Mesenchymal stem cell (in vitro differentiated cells and primary cell): ENCODE measurements at regions not wholly inside any gene's neighbourhood (a gene's known extent, or its start where the extent isn't known, plus 50 kb on each side); places are given as distances from the start of the nearest gene placed in this dataset.

Source experiments
- DNase-seq: peaks from one replicate; pipeline ENCODE4 v3.0.0-alpha.2; 2013
- H2AFZ ChIP-seq: one replicate; pipeline ENCODE4 v1.6.1; 2013; ENCODE audit warnings: low read depth, mild to moderate bottlenecking, control low read depth, inconsistent platforms, low read length, moderate library complexity
- H2AK5ac ChIP-seq: 2 replicates; pipeline ENCODE4 v1.6.1; 2013; ENCODE audit warnings: low read length, moderate library complexity, mild to moderate bottlenecking, inconsistent platforms; ENCODE audit not compliant: severe bottlenecking
- H2BK120ac ChIP-seq: one replicate; pipeline ENCODE4 v1.6.1; 2013; ENCODE audit warnings: low read depth, mild to moderate bottlenecking, inconsistent platforms, low read length, moderate library complexity
- H2BK12ac ChIP-seq, 2 experiments: one replicate each; pipeline ENCODE4 v1.6.1; 2013; ENCODE audit warnings: inconsistent platforms in 2 of 2, low read length in 2 of 2, mild to moderate bottlenecking in 2 of 2, moderate library complexity in 2 of 2, control low read depth in 1 of 2
- H2BK15ac ChIP-seq: one replicate; pipeline ENCODE4 v1.6.1; 2013; ENCODE audit warnings: mild to moderate bottlenecking, low read depth, inconsistent platforms; ENCODE audit not compliant: poor library complexity, severe bottlenecking
- H2BK5ac ChIP-seq: 2 replicates; pipeline ENCODE4 v1.6.1; 2013; ENCODE audit warnings: low read depth, mild to moderate bottlenecking, low read length, control low read depth, inconsistent platforms; ENCODE audit not compliant: poor library complexity, severe bottlenecking
- H3K14ac ChIP-seq, 2 experiments: one replicate each; pipeline ENCODE4 v1.6.1; 2013; ENCODE audit warnings: inconsistent platforms in 2 of 2, low read length in 2 of 2, control low read depth in 1 of 2, mild to moderate bottlenecking in 1 of 2, moderate library complexity in 1 of 2
- H3K18ac ChIP-seq, 2 experiments: one replicate each; pipeline ENCODE4 v1.6.1; 2013; ENCODE audit warnings: inconsistent platforms in 2 of 2, low read length in 2 of 2, control low read depth in 1 of 2, low read depth in 1 of 2, mild to moderate bottlenecking in 1 of 2
- H3K23ac ChIP-seq, 2 experiments: one replicate each; pipeline ENCODE4 v1.6.1; 2013; ENCODE audit warnings: inconsistent platforms in 2 of 2, low read length in 2 of 2, mild to moderate bottlenecking in 2 of 2, moderate library complexity in 2 of 2, control low read depth in 1 of 2
- H3K27ac ChIP-seq: 2 replicates; pipeline ENCODE4 v1.5.1; 2013; ENCODE audit warnings: mild to moderate bottlenecking, moderate library complexity, low read length, control low read depth, inconsistent platforms; ENCODE audit not compliant: poor library complexity, severe bottlenecking
- H3K27me3 ChIP-seq, 2 experiments: 2 replicates each; pipeline versions ENCODE4 v1.6.1 to v1.7.0; 2013; ENCODE audit warnings: low read length in 2 of 2, mild to moderate bottlenecking in 2 of 2, moderate library complexity in 2 of 2, control low read depth in 1 of 2, inconsistent platforms in 1 of 2; ENCODE audit not compliant: control insufficient read depth in 1 of 2, insufficient read depth in 1 of 2
- H3K36me3 ChIP-seq, 2 experiments: 2 replicates each; pipeline versions ENCODE4 v1.6.1 to v1.7.0; 2013; ENCODE audit warnings: low read length in 2 of 2, control low read depth in 1 of 2, inconsistent platforms in 1 of 2, low read depth in 1 of 2, mild to moderate bottlenecking in 1 of 2; ENCODE audit not compliant: insufficient read depth in 2 of 2, control insufficient read depth in 1 of 2
- H3K4ac ChIP-seq, 2 experiments: one replicate each; pipeline ENCODE4 v1.6.1; 2013; ENCODE audit warnings: inconsistent platforms in 2 of 2, low read length in 2 of 2, mild to moderate bottlenecking in 2 of 2, moderate library complexity in 2 of 2, control low read depth in 1 of 2, low read depth in 1 of 2
- H3K4me1 ChIP-seq: 2 replicates; pipeline ENCODE4 v1.6.1; 2013; ENCODE audit warnings: low read depth, low read length, control low read depth; ENCODE audit not compliant: control insufficient read depth, insufficient read depth
- H3K4me2 ChIP-seq: 2 replicates; pipeline ENCODE4 v1.6.1; 2013; ENCODE audit warnings: low read length, mild to moderate bottlenecking, inconsistent platforms; ENCODE audit not compliant: poor library complexity, severe bottlenecking
- H3K4me3 ChIP-seq, 2 experiments: 2 replicates each; pipeline versions ENCODE4 v1.5.1 to v1.7.0; 2013; ENCODE audit warnings: low read length in 2 of 2, mild to moderate bottlenecking in 2 of 2, control low read depth in 1 of 2, low read depth in 1 of 2; ENCODE audit not compliant: insufficient read depth in 1 of 2
- H3K79me1 ChIP-seq: replicated peaks from 2 replicates; pipeline ENCODE4 v1.6.1; 2013; ENCODE audit warnings: mild to moderate bottlenecking, control low read depth, low read length, inconsistent platforms; ENCODE audit not compliant: poor library complexity, severe bottlenecking
- H3K9ac ChIP-seq: 2 replicates; pipeline ENCODE4 v1.7.0; 2013; ENCODE audit warnings: mild to moderate bottlenecking, low read length, moderate library complexity
- H3K9me3 ChIP-seq: 2 replicates; pipeline ENCODE4 v1.7.0; 2013; ENCODE audit warnings: mild to moderate bottlenecking, low read length; ENCODE audit not compliant: control insufficient read depth
- H4K8ac ChIP-seq: one replicate; pipeline ENCODE4 v1.6.1; 2013; ENCODE audit warnings: inconsistent platforms, mild to moderate bottlenecking, low read length, moderate library complexity
- H4K91ac ChIP-seq: one replicate; pipeline ENCODE4 v1.6.1; 2013; ENCODE audit warnings: mild to moderate bottlenecking, low read length, inconsistent platforms
- WGBS: methylation state at CpG from one replicate; pipeline ENCODE4 v1.1.7; 2013; ENCODE audit warnings: mixed read lengths; 5-methylcytosine and 5-hydroxymethylcytosine counted together

- Histone ChIP-seq H3K14ac (no peak overlapping the region), H3K9ac (no peak overlapping the region)
Observed at GRCh38 chr5:114308508-114308907, 53.4 kb upstream of the KCNN2 start.

GRCh38 chr5:114310666-114311065 lies 51.2 kb upstream of the KCNN2 start:
- Histone ChIP-seq H2BK5ac (no peak overlapping the region), H3K4me2 (no peak overlapping the region), H3K79me1 (no peaks in the 10 kb centered on the region), H2AK5ac (no peak overlapping the region), H3K27me3 (no peaks in the 10 kb centered on the region), H3K27ac (no peak overlapping the region), H3K18ac (no peak overlapping the region), H2AFZ (no peak overlapping the region), H2BK12ac (no peak overlapping the region), H3K9me3 (no peaks in the 10 kb centered on the region), H2BK15ac (no peak overlapping the region), H2BK120ac (no peak overlapping the region), H3K36me3 (no peaks in the 10 kb centered on the region), H3K14ac (no peak overlapping the region), H3K4ac (no peak overlapping the region), H4K91ac (no peak overlapping the region), H3K4me1 (no peaks in the 10 kb centered on the region), H3K23ac (no peak overlapping the region), H3K4me3 (no peak overlapping the region), H3K9ac (no peak overlapping the region), H4K8ac (no peak overlapping the region)
- DNase-seq: no peak
- 93% methylated on average over 1 of the region's 2 CpGs for WGBS

More at GRCh38 chr5:114308508-114308907, 53.4 kb upstream of the KCNN2 start:
- Histone ChIP-seq H2AK5ac (no peak overlapping the region), H2BK12ac (no peak overlapping the region), H3K4me1 (no peaks in the 10 kb centered on the region), H3K27me3 (no peaks in the 10 kb centered on the region), H3K9me3 (no peaks in the 10 kb centered on the region), H4K91ac (no peak overlapping the region), H4K8ac (no peak overlapping the region), H2BK5ac (no peak overlapping the region), H3K36me3 (no peaks in the 10 kb centered on the region), H3K79me1 (no peaks in the 10 kb centered on the region), H3K4ac (no peak overlapping the region), H3K23ac (no peak overlapping the region), H3K27ac (no peak overlapping the region), H2BK15ac (no peak overlapping the region), H2AFZ (no peak overlapping the region), H3K4me2 (no peak overlapping the region), H3K18ac (no peak overlapping the region), H2BK120ac (no peak overlapping the region), H3K4me3 (no peak overlapping the region)
- no CpG with 5 or more reads among the region's 1 CpG for WGBS
- no peak for DNase-seq

- no peak overlapping the region for H3K14ac ChIP-seq
- H3K9me3 ChIP-seq: no peaks in the 10 kb centered on the region
- no peak overlapping the region for H2BK5ac ChIP-seq
- H2BK15ac ChIP-seq: no peak overlapping the region
- no peak overlapping the region for H3K23ac ChIP-seq
- no peaks in the 10 kb centered on the region for H3K4me1 ChIP-seq
- no peak overlapping the region for H3K9ac ChIP-seq
- H2AFZ ChIP-seq: no peak overlapping the region
- no peak for DNase-seq
- no peak overlapping the region for H2BK12ac ChIP-seq
- no peak overlapping the region for H4K91ac ChIP-seq
- no peaks in the 10 kb centered on the region for H3K27me3 ChIP-seq
- H3K36me3 ChIP-seq: no peaks in the 10 kb centered on the region
- H3K4ac ChIP-seq: no peak overlapping the region
- H2AK5ac ChIP-seq: no peak overlapping the region
- no peak overlapping the region for H3K27ac ChIP-seq
- no peak overlapping the region for H3K18ac ChIP-seq
- no peaks in the 10 kb centered on the region for H3K79me1 ChIP-seq
- WGBS: no CpG with 5 or more reads among the region's 2 CpGs
- no peak overlapping the region for H2BK120ac ChIP-seq
- no peak overlapping the region for H3K4me2 ChIP-seq
- no peak overlapping the region for H3K4me3 ChIP-seq
- no peak overlapping the region for H4K8ac ChIP-seq
Observed at GRCh38 chr5:114311281-114311680, 50.6 kb upstream of the KCNN2 start.

GRCh38 chr5:114311968-114312367 lies 49.9 kb upstream of the KCNN2 start:
- DNase-seq: no peak
- H3K4me2 ChIP-seq: no peak overlapping the region

More at GRCh38 chr5:114311968-114312367, 49.9 kb upstream of the KCNN2 start:
- no peak overlapping the region for H2BK120ac ChIP-seq
- H2BK15ac ChIP-seq: no peak overlapping the region
- H2BK5ac ChIP-seq: no peak overlapping the region
- H3K9ac ChIP-seq: no peak overlapping the region
- H3K4ac ChIP-seq: no peak overlapping the region
- no peak overlapping the region for H4K8ac ChIP-seq
- H4K91ac ChIP-seq: no peak overlapping the region
- H2BK12ac ChIP-seq: no peak overlapping the region
- H3K14ac ChIP-seq: no peak overlapping the region
- H3K4me3 ChIP-seq: no peak overlapping the region
- H3K27me3 ChIP-seq: no peaks in the 10 kb centered on the region
- no peak overlapping the region for H3K18ac ChIP-seq
- H3K36me3 ChIP-seq: no peaks in the 10 kb centered on the region
- no peak overlapping the region for H2AFZ ChIP-seq
- no peaks in the 10 kb centered on the region for H3K79me1 ChIP-seq
- no peak overlapping the region for H2AK5ac ChIP-seq
- 96% methylated on average over 1 of the region's 1 CpG for WGBS
- no peak overlapping the region for H3K27ac ChIP-seq
- H3K4me1 ChIP-seq: no peaks in the 10 kb centered on the region
- no peaks in the 10 kb centered on the region for H3K9me3 ChIP-seq
- H3K23ac ChIP-seq: no peak overlapping the region
